GM23338 (cell line): ENCODE measurements at regions not wholly inside any gene's neighbourhood (a gene's known extent, or its start where the extent isn't known, plus 50 kb on each side); places are given as distances from the start of the nearest gene placed in this dataset.

Experiments
- ATAC-seq: fragments of 200-7000 bp; cut with Tn5 transposase; 3 replicates; pipeline ENCODE4 v1.9.1; 2020
- DNase-seq: peaks from one replicate; pipeline ENCODE4 v3.0.0-alpha.2; 2015; ENCODE audit warnings: low spot score
- H2AFZ ChIP-seq: fragments of 200-600 bp; sonication (generic); 2 replicates; pipeline ENCODE4 v1.8.0; 2016; ENCODE audit warnings: antibody characterized with exemption, mild to moderate bottlenecking, moderate library complexity
- H3F3A ChIP-seq: fragments of 200-600 bp; sonication (generic); replicated peaks from 2 replicates; pipeline ENCODE4 v1.8.0; 2017; ENCODE audit warnings: antibody characterized with exemption, mixed run types, low read depth
- H3K27ac ChIP-seq: fragments of 200-600 bp; sonication (generic); 2 replicates; pipeline ENCODE4 v1.6.1; 2016; ENCODE audit warnings: low read depth
- H3K27me3 ChIP-seq: fragments of 200-600 bp; sonication (generic); 2 replicates; pipeline ENCODE4 v1.8.0; 2016; ENCODE audit warnings: mild to moderate bottlenecking, mixed run types, moderate library complexity; ENCODE audit not compliant: insufficient read depth
- H3K36me3 ChIP-seq: fragments of 200-600 bp; sonication (generic); 2 replicates; pipeline ENCODE4 v1.8.0; 2016; ENCODE audit warnings: mild to moderate bottlenecking; ENCODE audit not compliant: insufficient read depth
- H3K4me1 ChIP-seq: fragments of 200-600 bp; sonication (generic); 2 replicates; pipeline ENCODE4 v1.8.0; 2016; ENCODE audit warnings: mild to moderate bottlenecking, moderate library complexity; ENCODE audit not compliant: insufficient read depth
- H3K4me2 ChIP-seq: fragments of 200-600 bp; sonication (generic); 2 replicates; pipeline ENCODE4 v1.7.1; 2017; ENCODE audit warnings: mixed run types
- H3K4me3 ChIP-seq: fragments of 200-600 bp; sonication (generic); 2 replicates; pipeline ENCODE4 v1.6.1; 2016; ENCODE audit warnings: mixed run types
- H3K79me2 ChIP-seq: fragments of 200-600 bp; sonication (generic); replicated peaks from 2 replicates; pipeline ENCODE4 v1.8.0; 2017; ENCODE audit warnings: mild to moderate bottlenecking; ENCODE audit not compliant: insufficient read depth
- H3K9me2 ChIP-seq: fragments of 200-600 bp; sonication (generic); 2 replicates; pipeline ENCODE4 v1.8.0; 2017; ENCODE audit not compliant: insufficient read depth
- H4K20me1 ChIP-seq: fragments of 200-600 bp; sonication (generic); replicated peaks from 2 replicates; pipeline ENCODE4 v1.8.0; 2017; ENCODE audit warnings: mild to moderate bottlenecking; ENCODE audit not compliant: insufficient read depth
- H3K27ac Mint-ChIP-seq: 2 replicates; pipeline ENCODE4 v1.8.0; 2020; ENCODE audit warnings: inconsistent platforms, mild to moderate bottlenecking, moderate library complexity, mixed read lengths
- H3K27me3 Mint-ChIP-seq: 3 replicates; pipeline ENCODE4 v1.8.0; 2022; ENCODE audit warnings: low read depth, mild to moderate bottlenecking, moderate library complexity, mixed read lengths, inconsistent platforms; ENCODE audit not compliant: insufficient read depth, poor library complexity
- H3K36me3 Mint-ChIP-seq: 3 replicates; pipeline ENCODE4 v1.8.0; 2021; ENCODE audit warnings: low read depth, mild to moderate bottlenecking, inconsistent platforms, moderate library complexity, mixed read lengths
- H3K4me1 Mint-ChIP-seq: 3 replicates; pipeline ENCODE4 v1.8.0; 2020; ENCODE audit warnings: mild to moderate bottlenecking, inconsistent platforms, mixed read lengths
- H3K4me3 Mint-ChIP-seq: 3 replicates; pipeline ENCODE4 v1.8.0; 2021; ENCODE audit warnings: moderate library complexity, mild to moderate bottlenecking, inconsistent platforms, mixed read lengths
- H3K9me3 Mint-ChIP-seq: 3 replicates; pipeline ENCODE4 v1.8.0; 2020; ENCODE audit warnings: moderate library complexity, mild to moderate bottlenecking, inconsistent platforms, mixed read lengths
- CREB1 ChIP-seq: fragments of 250-450 bp; sonication (Bioruptor Pico); IDR thresholded peaks from 2 replicates; pipeline ENCODE4 v1.5.0; 2020; ENCODE audit warnings: low read depth, mild to moderate bottlenecking, moderate library complexity
- CTCF ChIP-seq, 2 experiments: fragments of 200-600 bp in 1 of 2; sonication (generic) in 1 of 2; conservative IDR thresholded peaks; 2 replicates each; pipeline versions ENCODE4 v1.5.1 to v1.6.1; 2016 to 2017; ENCODE audit warnings: antibody characterized with exemption in 2 of 2, low read depth in 2 of 2, mild to moderate bottlenecking in 2 of 2, moderate library complexity in 1 of 2
- ETS1 ChIP-seq: IDR thresholded peaks from 2 replicates; pipeline ENCODE4 v1.6.1; 2016; ENCODE audit warnings: antibody characterized with exemption
- EZH2 ChIP-seq: fragments of 200-600 bp; sonication (generic); IDR thresholded peaks from one replicate; pipeline ENCODE4 v1.8.0; 2017; ENCODE audit warnings: antibody characterized with exemption, mild to moderate bottlenecking, low read depth; ENCODE audit not compliant: unreplicated experiment
- EZH2phosphoT487 ChIP-seq: fragments of 200-600 bp; sonication (generic); IDR thresholded peaks from one replicate; pipeline ENCODE4 v1.8.1; 2018; ENCODE audit warnings: antibody characterized with exemption; ENCODE audit not compliant: unreplicated experiment
- JUNB ChIP-seq: IDR thresholded peaks from one replicate; pipeline ENCODE4 v1.6.1; 2016; ENCODE audit warnings: antibody characterized with exemption; ENCODE audit not compliant: unreplicated experiment
- NANOG ChIP-seq: IDR thresholded peaks from 2 replicates; pipeline ENCODE4 v1.6.1; 2016; ENCODE audit warnings: antibody characterized with exemption, borderline replicate concordance
- POLR2AphosphoS5 ChIP-seq: IDR thresholded peaks from 2 replicates; pipeline ENCODE4 v1.6.1; 2016; ENCODE audit warnings: antibody characterized with exemption, low read depth
- STAT1 ChIP-seq: IDR thresholded peaks from one replicate; pipeline ENCODE4 v1.6.1; 2016; ENCODE audit warnings: antibody characterized with exemption; ENCODE audit not compliant: unreplicated experiment
- ZNF114 ChIP-seq: fragments of 250-450 bp; sonication (Bioruptor Pico); IDR thresholded peaks from 2 replicates; pipeline ENCODE4 v1.5.0; 2020; ENCODE audit warnings: mild to moderate bottlenecking, moderate library complexity
- ZNF331 ChIP-seq: fragments of 250-450 bp; sonication (Bioruptor Pico); IDR thresholded peaks from 2 replicates; pipeline ENCODE4 v1.5.0; 2020; ENCODE audit warnings: low read depth, mild to moderate bottlenecking, moderate library complexity

DNA sequence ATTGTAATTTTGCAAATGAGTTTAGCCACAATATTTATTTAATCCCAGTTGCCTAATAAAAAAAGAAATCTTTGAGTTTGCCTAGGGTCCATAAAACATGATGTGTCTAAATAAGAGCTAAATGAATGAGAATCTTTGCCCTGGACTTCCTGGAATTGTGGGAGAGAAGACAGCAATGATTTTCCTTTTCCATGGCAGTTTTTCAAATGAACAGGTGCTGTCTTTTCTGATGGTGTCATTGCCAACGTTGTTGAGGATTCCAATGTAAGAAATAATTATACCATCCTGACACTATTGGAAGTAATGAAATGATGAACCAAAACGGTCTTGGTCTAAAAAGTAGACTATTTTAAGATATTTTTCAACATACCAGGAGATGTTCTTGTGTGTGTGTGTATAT lies 984.7 kb upstream of the CELF2 start (continued):
- no peak for TF ChIP-seq CTCF (conservative IDR thresholded peaks at IDR 0.05; ENCODE audit: low read depth in 2 of 2)

GRCh38 chr10:10038348-10038747 lies 979.3 kb upstream of the CELF2 start:
- H4K20me1 ChIP-seq: no peaks in the 10 kb centered on the region
- no peaks in the 10 kb centered on the region for H3K9me2 ChIP-seq
- H3K27me3 Mint-ChIP-seq: no peaks in the 10 kb centered on the region
- no peaks in the 10 kb centered on the region for H3K79me2 ChIP-seq
- no peak overlapping the region for H3K4me3 ChIP-seq
- no peaks in the 10 kb centered on the region for H3K27me3 ChIP-seq
- DNase-seq (no peak), ATAC-seq (no peak)
- no peak overlapping the region for H3K4me2 ChIP-seq
- H3F3A ChIP-seq: no peaks in the 10 kb centered on the region
- TF ChIP-seq CREB1 (CRISPR knock-in tag): no peak
- TF ChIP-seq CTCF (conservative IDR thresholded peaks at IDR 0.05; ENCODE audit: low read depth in 2 of 2): no peak
- TF ChIP-seq ZNF331: no peak
- TF ChIP-seq EZH2: no peak
- TF ChIP-seq JUNB: no peak
- TF ChIP-seq NANOG: no peak
- H3K36me3 Mint-ChIP-seq: no peaks in the 10 kb centered on the region
- H3K9me3 Mint-ChIP-seq: no peaks in the 10 kb centered on the region
- no peak overlapping the region for H3K27ac Mint-ChIP-seq
- no peak overlapping the region for H3K4me3 Mint-ChIP-seq
- H3K36me3 ChIP-seq: no peaks in the 10 kb centered on the region
- H3K4me1 ChIP-seq: no peaks in the 10 kb centered on the region
- no peak overlapping the region for H2AFZ ChIP-seq
- no peaks in the 10 kb centered on the region for H3K4me1 Mint-ChIP-seq
- H3K27ac ChIP-seq: no peak overlapping the region

DNA sequence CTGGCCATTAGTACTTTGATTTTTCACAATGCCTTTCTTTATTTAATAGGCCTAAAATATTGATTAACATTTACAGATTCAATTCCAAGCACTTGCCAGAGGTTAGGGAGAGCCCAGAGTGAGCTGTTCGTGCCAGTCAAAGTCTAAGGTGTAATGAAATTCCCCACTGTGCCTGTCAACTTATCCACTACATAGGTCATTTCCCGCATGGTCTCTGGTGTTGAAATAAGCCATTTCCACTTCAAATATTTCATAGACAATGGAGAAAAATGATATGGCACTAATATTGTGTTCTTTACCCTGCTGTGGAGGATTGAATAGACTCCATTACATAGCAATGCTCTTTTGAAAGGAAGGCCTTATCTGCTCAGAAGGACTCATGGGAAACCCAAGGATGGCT lies 978.1 kb upstream of the CELF2 start:
- DNase-seq (no peak), ATAC-seq (no peak)
- Histone ChIP-seq H3K36me3 (no peaks in the 10 kb centered on the region), H3K27ac (no peak overlapping the region), H3F3A (no peaks in the 10 kb centered on the region), H3K4me3 (no peak overlapping the region), H3K79me2 (no peaks in the 10 kb centered on the region), H3K9me2 (no peaks in the 10 kb centered on the region), H4K20me1 (no peaks in the 10 kb centered on the region), H3K4me2 (no peak overlapping the region), H2AFZ (no peak overlapping the region; the same call in 1 of the 2 replicates), H3K27me3 (no peaks in the 10 kb centered on the region), H3K4me1 (no peaks in the 10 kb centered on the region)
- Mint-ChIP-seq H3K27ac (no peak overlapping the region), H3K27me3 (no peaks in the 10 kb centered on the region), H3K4me3 (no peak overlapping the region), H3K9me3 (no peaks in the 10 kb centered on the region), H3K4me1 (no peaks in the 10 kb centered on the region), H3K36me3 (no peaks in the 10 kb centered on the region)
- TF ChIP-seq CTCF (conservative IDR thresholded peaks at IDR 0.05; ENCODE audit: low read depth in 2 of 2) (no peak), POLR2AphosphoS5 (no peak), STAT1 (no peak), EZH2phosphoT487 (no peak), ETS1 (no peak), ZNF114 (CRISPR knock-in tag) (no peak), NANOG (no peak)
